Stimulated activated CD8-positive, alpha-beta memory T cell treated with anti-CD3 and anti-CD28 coated beads, Interleukin-7, amount 100 ng/mL, for 24 hours (primary cell): ENCODE measurements at regions not wholly inside any gene's neighbourhood (a gene's known extent, or its start where the extent isn't known, plus 50 kb on each side); places are given as distances from the start of the nearest gene placed in this dataset.
"Not testable (repeated sequence)": the region's sequence is repeated elsewhere in the genome, so short reads cannot be mapped to it uniquely, and the experiment has no call there.

Source experiments
- DNase-seq: peaks from one replicate; pipeline ENCODE4 v3.0.0-alpha.2; 2020; ENCODE audit warnings: low read depth

- no peak for DNase-seq
Measured at GRCh38 chr2:106009096-106009495, 185.0 kb downstream of the UXS1 start.

- no peak for DNase-seq
Measured at GRCh38 chr2:106004851-106005250, 189.2 kb downstream of the UXS1 start.

GRCh38 chr2:105999211-105999989 is 194.7 kb downstream of the UXS1 start:
- DNase-seq = no peak

- DNase-seq = no peak
Measured at GRCh38 chr2:105997711-105998110, 196.4 kb downstream of the UXS1 start.

- no peak for DNase-seq
Measured at GRCh38 chr2:105990624-105991023, 203.5 kb downstream of the UXS1 start.

- DNase-seq = not testable (repeated sequence)
Measured at GRCh38 chr2:105989803-105990202, 204.3 kb downstream of the UXS1 start.

- no peak for DNase-seq
Measured at GRCh38 chr2:105989070-105989469, 205.0 kb downstream of the UXS1 start.

- DNase-seq = no peak
Measured at GRCh38 chr2:105977807-105978206, 216.3 kb downstream of the UXS1 start.

- DNase-seq = no peak
Measured at GRCh38 chr2:105977212-105977611, 216.9 kb downstream of the UXS1 start.

- no peak for DNase-seq
Measured at GRCh38 chr2:105974812-105975211, 219.3 kb downstream of the UXS1 start.

GRCh38 chr2:105972927-105973326 is 221.2 kb downstream of the UXS1 start:
- no peak for DNase-seq

GRCh38 chr2:105972246-105972645 is 221.9 kb downstream of the UXS1 start:
- no peak for DNase-seq

- no peak for DNase-seq
Measured at GRCh38 chr2:105969552-105969951, 224.5 kb downstream of the UXS1 start.

GRCh38 chr2:105962221-105962620 is 217.5 kb downstream of the NCK2 start:
- no peak for DNase-seq

- DNase-seq = no peak
Measured at GRCh38 chr2:105961599-105962146, 217.0 kb downstream of the NCK2 start.

- no peak for DNase-seq
Measured at GRCh38 chr2:105959357-105959756, 214.6 kb downstream of the NCK2 start.

- no peak for DNase-seq
Measured at GRCh38 chr2:105954891-105955290, 210.2 kb downstream of the NCK2 start.

GRCh38 chr2:105953942-105954341 is 209.2 kb downstream of the NCK2 start:
- no peak for DNase-seq

GRCh38 chr2:105952131-105952530 is 207.4 kb downstream of the NCK2 start:
- DNase-seq = no peak

- no peak for DNase-seq
Measured at GRCh38 chr2:105951384-105951694, 206.6 kb downstream of the NCK2 start.

GRCh38 chr2:105950521-105951383 is 206.0 kb downstream of the NCK2 start:
- no peak for DNase-seq

GRCh38 chr2:105943977-105944376 is 199.3 kb downstream of the NCK2 start:
- DNase-seq = no peak
